Activated T-cell treated with anti-CD3 and anti-CD28 coated beads for 48 hours (primary cell): ENCODE measurements at regions not wholly inside any gene's neighbourhood (a gene's known extent, or its start where the extent isn't known, plus 50 kb on each side); places are given as distances from the start of the nearest gene placed in this dataset.
"Not testable (repeated sequence)": the region's sequence is repeated elsewhere in the genome, so short reads cannot be mapped to it uniquely, and the experiment has no call there.

Experiments used
- DNase-seq: peaks from one replicate; pipeline ENCODE4 v3.0.0-alpha.2; 2020; ENCODE audit warnings: low read depth

- not testable (repeated sequence) for DNase-seq
Measured at GRCh38 chr18:46229641-46230040, 125.5 kb downstream of the HAUS1 start.

- DNase-seq = no peak
Measured at GRCh38 chr18:46236156-46236555, 132.0 kb downstream of the HAUS1 start.

GRCh38 chr18:46237891-46238290, 133.7 kb downstream of the HAUS1 start:
- DNase-seq = no peak

GRCh38 chr18:46239549-46239948, 135.4 kb downstream of the HAUS1 start:
- no peak for DNase-seq

GRCh38 chr18:46239998-46240397, 135.8 kb downstream of the HAUS1 start:
- no peak for DNase-seq

- DNase-seq = not testable (repeated sequence)
Measured at GRCh38 chr18:46241393-46241792, 137.2 kb downstream of the HAUS1 start.

- no peak for DNase-seq
Measured at GRCh38 chr18:46242183-46242582, 138.0 kb downstream of the HAUS1 start.

- DNase-seq = no peak
Measured at GRCh38 chr18:46243095-46243494, 138.9 kb downstream of the HAUS1 start.

- DNase-seq = no peak
Measured at GRCh38 chr18:46243673-46244072, 139.5 kb downstream of the HAUS1 start.

- DNase-seq = no peak
Measured at GRCh38 chr18:46246101-46246500, 141.9 kb downstream of the HAUS1 start.

- DNase-seq = no peak
Measured at GRCh38 chr18:46247942-46248341, 143.8 kb downstream of the HAUS1 start.

GRCh38 chr18:46250084-46250811, 146.1 kb downstream of the HAUS1 start:
- peak; percentile 10 for DNase-seq

GRCh38 chr18:46250812-46251173, 146.6 kb downstream of the HAUS1 start:
- DNase-seq = no peak

GRCh38 chr18:46252759-46253158, 148.6 kb downstream of the HAUS1 start:
- DNase-seq = no peak

- no peak for DNase-seq
Measured at GRCh38 chr18:46253498-46253897, 149.3 kb downstream of the HAUS1 start.

- no peak for DNase-seq
Measured at GRCh38 chr18:46256078-46256477, 151.9 kb downstream of the HAUS1 start.

- DNase-seq = no peak
Measured at GRCh38 chr18:46257366-46257765, 153.2 kb downstream of the HAUS1 start.

GRCh38 chr18:46260016-46260878, 156.1 kb downstream of the HAUS1 start:
- no peak for DNase-seq

- no peak for DNase-seq
Measured at GRCh38 chr18:46260879-46261143, 156.6 kb downstream of the HAUS1 start.

- DNase-seq = no peak
Measured at GRCh38 chr18:46261799-46262198, 157.6 kb downstream of the HAUS1 start.

GRCh38 chr18:46262856-46263255, 158.7 kb downstream of the HAUS1 start:
- DNase-seq = no peak

- no peak for DNase-seq
Measured at GRCh38 chr18:46264255-46264654, 160.1 kb downstream of the HAUS1 start.
